ENCODE measurements at regions not wholly inside any gene's neighbourhood (a gene's known extent, or its start where the extent isn't known, plus 50 kb on each side); places are given as distances from the start of the nearest gene placed in this dataset.

GRCh38 chr2:146027156-146027555, 1507.2 kb upstream of the ZEB2 start:
- no peak for DNase-seq

GRCh38 chr2:146025519-146025918, 1505.6 kb upstream of the ZEB2 start:
- DNase-seq = no peak

- DNase-seq = no peak
These were observed 1504.4 kb upstream of the ZEB2 start for GRCh38 chr2:146024212-146024743.

- DNase-seq = no peak
These were observed 1484.5 kb upstream of the ZEB2 start for GRCh38 chr2:146004462-146004861.

GRCh38 chr2:146003337-146003736, 1483.4 kb upstream of the ZEB2 start:
- no peak for DNase-seq

- DNase-seq = no peak
These were observed 1475.0 kb upstream of the ZEB2 start for GRCh38 chr2:145994910-145995309.

- DNase-seq = no peak
These were observed 1472.7 kb upstream of the ZEB2 start for GRCh38 chr2:145992572-145992971.

GRCh38 chr2:145987793-145988192, 1467.9 kb upstream of the ZEB2 start:
- no peak for DNase-seq

- DNase-seq = no peak
These were observed 1465.6 kb upstream of the ZEB2 start for GRCh38 chr2:145985517-145985916.

- no peak for DNase-seq
These were observed 1464.7 kb upstream of the ZEB2 start for GRCh38 chr2:145984580-145984979.

GRCh38 chr2:145980318-145980717, 1460.4 kb upstream of the ZEB2 start:
- DNase-seq = no peak

GRCh38 chr2:145975406-145975805, 1455.5 kb upstream of the ZEB2 start:
- no peak for DNase-seq

- DNase-seq = no peak
These were observed 1441.9 kb upstream of the ZEB2 start for GRCh38 chr2:145961846-145962245.

GRCh38 chr2:145960479-145961163, 1440.7 kb upstream of the ZEB2 start:
- DNase-seq = no peak

GRCh38 chr2:145958611-145959010, 1438.7 kb upstream of the ZEB2 start:
- DNase-seq = no peak

- DNase-seq = no peak
These were observed 1438.0 kb upstream of the ZEB2 start for GRCh38 chr2:145957929-145958328.

GRCh38 chr2:145939949-145940348, 1420.0 kb upstream of the ZEB2 start:
- DNase-seq = no peak

GRCh38 chr2:145935016-145935415, 1415.1 kb upstream of the ZEB2 start:
- DNase-seq = no peak

GRCh38 chr2:145931781-145932395, 1412.0 kb upstream of the ZEB2 start:
- DNase-seq = no peak

- no peak for DNase-seq
These were observed 1410.4 kb upstream of the ZEB2 start for GRCh38 chr2:145930318-145930717.

- DNase-seq = no peak
These were observed 1407.4 kb upstream of the ZEB2 start for GRCh38 chr2:145927131-145927950.

GRCh38 chr2:145925591-145925990, 1405.7 kb upstream of the ZEB2 start:
- no peak for DNase-seq

- DNase-seq = no peak
These were observed 1399.6 kb upstream of the ZEB2 start for GRCh38 chr2:145919477-145919876.

GRCh38 chr2:145918951-145919350, 1399.0 kb upstream of the ZEB2 start:
- no peak for DNase-seq
